ENCODE measurements at regions not wholly inside any gene's neighbourhood (a gene's known extent, or its start where the extent isn't known, plus 50 kb on each side); places are given as distances from the start of the nearest gene placed in this dataset.

- H3K27ac ChIP-seq (ENCODE audit: low read depth, low read length), result no peak overlapping the region
- H3K27me3 ChIP-seq (ENCODE audit: control insufficient read depth, insufficient read depth, low read length), result no peaks in the 10 kb centered on the region
- H3K9me3 ChIP-seq (ENCODE audit: control insufficient read depth, insufficient read depth, low read length), result no peaks in the 10 kb centered on the region
- DNase-seq (ENCODE audit: low read depth, low spot score), result no peak
- H3K4me3 ChIP-seq (ENCODE audit: low read depth, low read length), result no peak overlapping the region
- POLR2A ChIA-PET, result no interaction called here
- CTCF ChIA-PET, result no interaction called here
- TF ChIP-seq CTCF (IDR thresholded peaks at IDR 0.05; ENCODE audit: low read depth, low read length), result no peak
Measured at GRCh38 chr10:24157567-24157966, 51.4 kb upstream of the KIAA1217 start.
